Fibroblast of pulmonary artery (primary cell): ENCODE measurements at regions not wholly inside any gene's neighbourhood (a gene's known extent, or its start where the extent isn't known, plus 50 kb on each side); places are given as distances from the start of the nearest gene placed in this dataset.

Experiments used
- DNase-seq: peaks from one replicate; pipeline ENCODE4 v3.0.0-alpha.2; 2010; ENCODE audit warnings: low read depth
- H3K4me3 ChIP-seq: replicated peaks from 2 replicates; pipeline ENCODE4 v1.5.1; 2011; ENCODE audit warnings: low read depth, mild to moderate bottlenecking, control low read depth, low read length, moderate library complexity
- TF ChIP-seq, protein P1 (sequence below): IDR thresholded peaks from 2 replicates; pipeline ENCODE4 v1.5.1; 2011; ENCODE audit warnings: mild to moderate bottlenecking, control low read depth, low read length, inconsistent platforms; ENCODE audit errors: missing control alignments

DNA sequence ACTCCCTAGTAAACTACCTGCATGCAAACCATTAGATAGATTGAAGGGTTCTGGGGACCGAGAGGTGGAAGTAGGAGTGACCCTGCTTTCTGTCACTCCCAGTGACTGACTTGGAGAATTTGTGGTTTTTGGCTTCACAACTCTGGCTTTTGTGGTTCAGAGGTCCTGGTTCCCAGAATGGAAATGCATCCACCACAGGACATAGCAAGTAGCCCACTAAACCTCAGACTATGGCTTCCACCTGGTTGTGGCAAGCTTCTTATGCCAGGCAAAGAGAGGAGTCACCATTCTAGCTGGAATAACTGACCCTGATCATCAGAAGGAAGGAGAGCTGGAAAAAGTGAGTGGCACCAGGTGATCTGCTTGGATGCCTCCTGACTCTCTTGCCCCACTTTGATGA lies 162.4 kb upstream of the TMEM260 start:
- no peak for DNase-seq
- H3K4me3 ChIP-seq: no peak overlapping the region
- TF ChIP-seq, protein P1, sequence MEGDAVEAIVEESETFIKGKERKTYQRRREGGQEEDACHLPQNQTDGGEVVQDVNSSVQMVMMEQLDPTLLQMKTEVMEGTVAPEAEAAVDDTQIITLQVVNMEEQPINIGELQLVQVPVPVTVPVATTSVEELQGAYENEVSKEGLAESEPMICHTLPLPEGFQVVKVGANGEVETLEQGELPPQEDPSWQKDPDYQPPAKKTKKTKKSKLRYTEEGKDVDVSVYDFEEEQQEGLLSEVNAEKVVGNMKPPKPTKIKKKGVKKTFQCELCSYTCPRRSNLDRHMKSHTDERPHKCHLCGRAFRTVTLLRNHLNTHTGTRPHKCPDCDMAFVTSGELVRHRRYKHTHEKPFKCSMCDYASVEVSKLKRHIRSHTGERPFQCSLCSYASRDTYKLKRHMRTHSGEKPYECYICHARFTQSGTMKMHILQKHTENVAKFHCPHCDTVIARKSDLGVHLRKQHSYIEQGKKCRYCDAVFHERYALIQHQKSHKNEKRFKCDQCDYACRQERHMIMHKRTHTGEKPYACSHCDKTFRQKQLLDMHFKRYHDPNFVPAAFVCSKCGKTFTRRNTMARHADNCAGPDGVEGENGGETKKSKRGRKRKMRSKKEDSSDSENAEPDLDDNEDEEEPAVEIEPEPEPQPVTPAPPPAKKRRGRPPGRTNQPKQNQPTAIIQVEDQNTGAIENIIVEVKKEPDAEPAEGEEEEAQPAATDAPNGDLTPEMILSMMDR: no peak

DNA sequence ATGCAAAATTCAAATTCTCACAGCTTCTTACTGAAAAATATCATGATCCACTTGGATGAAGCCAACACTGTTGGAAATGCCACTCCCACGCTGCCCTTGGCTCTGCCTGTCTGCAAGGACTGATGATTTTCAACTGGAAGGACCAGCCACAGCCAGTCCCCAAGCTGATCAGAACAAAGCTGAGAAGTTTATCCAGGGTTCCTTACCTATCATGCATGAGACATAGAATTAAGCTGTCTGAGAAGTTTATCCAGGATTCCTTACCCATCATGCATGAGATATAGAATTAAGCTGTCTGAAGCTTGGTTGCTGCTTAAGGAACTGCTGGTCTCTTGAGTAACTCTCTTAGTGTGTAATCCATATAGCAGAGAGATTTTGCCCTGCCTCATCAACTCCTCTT lies 159.8 kb upstream of the TMEM260 start:
- no peak for DNase-seq
- no peak overlapping the region for H3K4me3 ChIP-seq
- TF ChIP-seq, protein P1: no peak

GRCh38 chr14:56422221-56422620 lies 157.4 kb upstream of the TMEM260 start:
- DNase-seq: no peak
- H3K4me3 ChIP-seq: no peak overlapping the region
- TF ChIP-seq, protein P1: no peak

DNA sequence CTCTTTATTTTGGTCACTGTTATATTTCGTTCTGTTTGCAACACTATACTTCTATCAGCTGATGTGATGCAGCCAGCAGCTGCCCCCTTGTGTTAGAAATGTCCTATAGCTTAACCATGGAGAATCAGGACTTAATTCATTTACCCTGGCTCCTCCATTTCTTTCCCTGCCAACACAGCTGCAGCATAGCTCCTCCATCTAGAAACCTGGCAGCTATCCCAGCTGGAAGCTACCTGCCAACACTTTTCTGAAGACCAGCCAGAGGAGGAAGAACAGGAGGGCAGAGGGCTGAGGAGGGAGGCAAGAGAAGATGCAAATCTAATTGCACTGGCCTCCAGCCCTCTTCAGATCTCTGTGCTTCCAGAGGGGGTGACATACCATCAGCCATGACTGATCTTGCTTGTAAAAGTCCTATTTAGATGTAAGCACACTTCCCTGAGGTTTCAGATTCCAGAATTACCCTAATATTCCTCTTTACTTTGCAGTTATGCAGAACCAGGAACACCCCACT lies 156.8 kb upstream of the TMEM260 start:
- H3K4me3 ChIP-seq: no peak overlapping the region
- TF ChIP-seq, protein P1: peak; percentile 89
- peak; percentile 93 for DNase-seq

- TF ChIP-seq, protein P1: no peak
- H3K4me3 ChIP-seq: no peak overlapping the region
- peak; percentile 70 for DNase-seq
Measured at GRCh38 chr14:56423544-56423943, 156.1 kb upstream of the TMEM260 start.

GRCh38 chr14:56431013-56431412 lies 148.6 kb upstream of the TMEM260 start:
- H3K4me3 ChIP-seq: no peak overlapping the region
- TF ChIP-seq, protein P1: no peak
- no peak for DNase-seq

- TF ChIP-seq, protein P1: no peak
- no peak for DNase-seq
- H3K4me3 ChIP-seq: no peak overlapping the region
Measured at GRCh38 chr14:56449670-56450213, 129.9 kb upstream of the TMEM260 start.
